Ishikawa (cell line): ENCODE measurements at regions not wholly inside any gene's neighbourhood (a gene's known extent, or its start where the extent isn't known, plus 50 kb on each side); places are given as distances from the start of the nearest gene placed in this dataset.

Experiments used
- CEBPB ChIP-seq: IDR thresholded peaks from 2 replicates; pipeline ENCODE4 v1.6.1; 2012
- CREB1 ChIP-seq: IDR thresholded peaks from 2 replicates; pipeline ENCODE4 v1.6.1; 2012; ENCODE audit warnings: low read depth
- EGR1 ChIP-seq: IDR thresholded peaks from 2 replicates; pipeline ENCODE4 v1.6.1; 2012
- EP300 ChIP-seq: IDR thresholded peaks from 2 replicates; pipeline ENCODE4 v1.6.1; 2012; ENCODE audit warnings: borderline replicate concordance
- FOXM1 ChIP-seq: IDR thresholded peaks from 2 replicates; pipeline ENCODE4 v1.6.1; 2012; ENCODE audit warnings: low read depth, borderline replicate concordance
- MAX ChIP-seq: IDR thresholded peaks from 2 replicates; pipeline ENCODE4 v1.6.1; 2012
- NFIC ChIP-seq: IDR thresholded peaks from 2 replicates; pipeline ENCODE4 v1.6.1; 2012
- RAD21 ChIP-seq: IDR thresholded peaks from 2 replicates; pipeline ENCODE4 v1.6.1; 2012; ENCODE audit warnings: low read depth
- TAF1 ChIP-seq: IDR thresholded peaks from 2 replicates; pipeline ENCODE4 v1.6.1; 2012; ENCODE audit warnings: low read depth, mild to moderate bottlenecking
- TCF12 ChIP-seq: IDR thresholded peaks from 2 replicates; pipeline ENCODE4 v1.6.1; 2012; ENCODE audit warnings: low read depth
- TEAD4 ChIP-seq: IDR thresholded peaks from 2 replicates; pipeline ENCODE4 v1.6.1; 2012
- YY1 ChIP-seq: IDR thresholded peaks from 2 replicates; pipeline ENCODE4 v1.6.1; 2012; ENCODE audit warnings: low read depth
- ZBTB7A ChIP-seq: IDR thresholded peaks from 2 replicates; pipeline ENCODE4 v1.6.1; 2012; ENCODE audit warnings: low read depth
- TF ChIP-seq, protein P1 (sequence below): IDR thresholded peaks from 2 replicates; pipeline ENCODE4 v1.6.1; 2012
- TF ChIP-seq, protein P2 (sequence below): IDR thresholded peaks from 2 replicates; pipeline ENCODE4 v1.6.1; 2012; ENCODE audit warnings: low read depth, mild to moderate bottlenecking

DNA sequence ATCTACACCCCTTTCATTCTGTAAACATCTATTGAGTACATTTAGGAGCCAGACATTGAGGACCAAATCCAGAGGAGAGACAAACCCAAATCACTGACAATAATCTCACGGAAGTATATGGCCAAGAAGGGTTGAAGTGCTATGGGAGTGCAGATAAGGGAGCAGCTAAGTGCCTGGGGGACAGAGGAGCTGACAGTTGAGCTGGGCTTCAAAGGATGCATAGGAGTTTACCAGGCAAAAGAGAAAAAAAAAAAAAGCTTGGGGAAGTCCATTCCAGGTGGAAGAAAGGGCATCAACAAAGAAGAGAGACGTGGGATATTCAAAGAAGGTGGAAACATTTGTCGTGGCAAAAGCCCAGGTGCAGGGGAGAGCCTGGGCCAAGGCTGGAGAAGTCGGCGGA lies 60.5 kb upstream of the NANOS1 start:
- no peak for TF ChIP-seq EP300
- TF ChIP-seq MAX = no peak
- no peak for TF ChIP-seq FOXM1
- TF ChIP-seq CREB1 = no peak
- no peak for TF ChIP-seq TAF1
- TF ChIP-seq CEBPB = no peak
- TF ChIP-seq TCF12 = no peak
- TF ChIP-seq, protein P1, sequence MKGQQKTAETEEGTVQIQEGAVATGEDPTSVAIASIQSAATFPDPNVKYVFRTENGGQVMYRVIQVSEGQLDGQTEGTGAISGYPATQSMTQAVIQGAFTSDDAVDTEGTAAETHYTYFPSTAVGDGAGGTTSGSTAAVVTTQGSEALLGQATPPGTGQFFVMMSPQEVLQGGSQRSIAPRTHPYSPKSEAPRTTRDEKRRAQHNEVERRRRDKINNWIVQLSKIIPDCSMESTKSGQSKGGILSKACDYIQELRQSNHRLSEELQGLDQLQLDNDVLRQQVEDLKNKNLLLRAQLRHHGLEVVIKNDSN = no peak
- no peak for TF ChIP-seq TEAD4
- no peak for TF ChIP-seq NFIC
- no peak for TF ChIP-seq YY1
- no peak for TF ChIP-seq RAD21

DNA sequence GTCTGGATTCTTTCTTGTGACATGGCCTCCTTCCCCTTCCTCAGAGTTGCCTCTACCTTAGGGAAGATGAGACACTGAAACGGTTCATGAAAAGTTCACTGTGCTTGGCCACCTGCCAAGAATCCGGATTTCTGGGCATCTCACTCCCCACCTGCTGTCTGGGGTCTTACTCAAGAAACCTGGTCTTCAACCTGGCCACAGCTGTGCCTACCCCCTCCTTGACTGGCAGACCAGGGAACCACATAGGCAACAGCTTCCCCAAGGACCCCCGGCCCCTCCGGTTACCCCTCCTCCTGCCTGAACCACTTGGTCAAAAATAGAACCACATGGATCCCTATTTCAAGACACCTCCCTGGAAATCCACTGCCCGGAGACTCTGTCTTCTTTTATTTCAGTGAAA lies 58.7 kb upstream of the NANOS1 start:
- TF ChIP-seq, protein P1 = no peak
- peak; percentile 78 for TF ChIP-seq NFIC

DNA sequence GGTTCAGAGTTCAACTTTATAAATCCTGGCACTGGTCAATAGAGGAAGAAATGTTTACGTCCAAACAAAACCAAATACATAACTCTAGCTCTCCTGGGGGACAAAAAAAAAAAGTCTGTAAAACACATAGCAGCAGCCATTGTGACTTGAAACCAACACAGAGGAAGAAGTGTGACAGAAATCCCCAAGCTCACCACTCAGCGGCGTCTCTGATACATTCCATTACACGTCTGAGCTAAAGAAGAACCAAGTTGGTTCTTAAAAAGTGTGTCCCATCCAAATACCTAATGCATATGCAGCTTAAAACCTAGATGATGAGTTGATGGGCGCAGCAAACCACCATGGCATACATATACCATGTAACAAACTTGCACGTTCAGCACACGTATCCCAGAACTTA lies 58.3 kb upstream of the NANOS1 start:
- TF ChIP-seq TCF12 (no peak), TEAD4 (no peak), EGR1 (no peak), CREB1 (no peak), EP300 (no peak), FOXM1 (no peak), TAF1 (no peak), CEBPB (no peak)
- TF ChIP-seq, protein P2, sequence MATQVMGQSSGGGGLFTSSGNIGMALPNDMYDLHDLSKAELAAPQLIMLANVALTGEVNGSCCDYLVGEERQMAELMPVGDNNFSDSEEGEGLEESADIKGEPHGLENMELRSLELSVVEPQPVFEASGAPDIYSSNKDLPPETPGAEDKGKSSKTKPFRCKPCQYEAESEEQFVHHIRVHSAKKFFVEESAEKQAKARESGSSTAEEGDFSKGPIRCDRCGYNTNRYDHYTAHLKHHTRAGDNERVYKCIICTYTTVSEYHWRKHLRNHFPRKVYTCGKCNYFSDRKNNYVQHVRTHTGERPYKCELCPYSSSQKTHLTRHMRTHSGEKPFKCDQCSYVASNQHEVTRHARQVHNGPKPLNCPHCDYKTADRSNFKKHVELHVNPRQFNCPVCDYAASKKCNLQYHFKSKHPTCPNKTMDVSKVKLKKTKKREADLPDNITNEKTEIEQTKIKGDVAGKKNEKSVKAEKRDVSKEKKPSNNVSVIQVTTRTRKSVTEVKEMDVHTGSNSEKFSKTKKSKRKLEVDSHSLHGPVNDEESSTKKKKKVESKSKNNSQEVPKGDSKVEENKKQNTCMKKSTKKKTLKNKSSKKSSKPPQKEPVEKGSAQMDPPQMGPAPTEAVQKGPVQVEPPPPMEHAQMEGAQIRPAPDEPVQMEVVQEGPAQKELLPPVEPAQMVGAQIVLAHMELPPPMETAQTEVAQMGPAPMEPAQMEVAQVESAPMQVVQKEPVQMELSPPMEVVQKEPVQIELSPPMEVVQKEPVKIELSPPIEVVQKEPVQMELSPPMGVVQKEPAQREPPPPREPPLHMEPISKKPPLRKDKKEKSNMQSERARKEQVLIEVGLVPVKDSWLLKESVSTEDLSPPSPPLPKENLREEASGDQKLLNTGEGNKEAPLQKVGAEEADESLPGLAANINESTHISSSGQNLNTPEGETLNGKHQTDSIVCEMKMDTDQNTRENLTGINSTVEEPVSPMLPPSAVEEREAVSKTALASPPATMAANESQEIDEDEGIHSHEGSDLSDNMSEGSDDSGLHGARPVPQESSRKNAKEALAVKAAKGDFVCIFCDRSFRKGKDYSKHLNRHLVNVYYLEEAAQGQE = no peak

DNA sequence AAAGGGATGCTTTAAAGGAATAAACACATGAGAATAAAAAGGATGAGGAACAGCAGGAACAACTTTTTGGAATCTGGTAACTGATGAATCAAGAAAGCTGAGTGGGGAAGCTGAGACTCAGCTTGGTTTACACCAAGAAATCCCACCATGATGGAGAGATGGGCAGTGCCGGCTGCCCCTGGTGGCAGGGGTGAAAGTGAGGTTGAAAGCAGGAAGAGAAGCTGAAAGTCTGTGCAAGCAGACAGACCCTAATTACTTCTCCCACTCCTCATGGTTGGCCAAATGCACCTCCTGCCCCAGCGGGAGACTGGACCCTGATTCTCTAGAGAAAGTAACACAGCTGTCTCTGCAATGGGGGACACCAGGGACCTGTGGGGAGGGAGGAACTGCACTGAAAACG lies 57.6 kb upstream of the NANOS1 start:
- no peak for TF ChIP-seq FOXM1
- no peak for TF ChIP-seq TCF12
- TF ChIP-seq EP300 = no peak
- TF ChIP-seq, protein P1 = no peak
- no peak for TF ChIP-seq RAD21
- TF ChIP-seq YY1 = no peak
- TF ChIP-seq TEAD4 = no peak
- no peak for TF ChIP-seq NFIC

DNA sequence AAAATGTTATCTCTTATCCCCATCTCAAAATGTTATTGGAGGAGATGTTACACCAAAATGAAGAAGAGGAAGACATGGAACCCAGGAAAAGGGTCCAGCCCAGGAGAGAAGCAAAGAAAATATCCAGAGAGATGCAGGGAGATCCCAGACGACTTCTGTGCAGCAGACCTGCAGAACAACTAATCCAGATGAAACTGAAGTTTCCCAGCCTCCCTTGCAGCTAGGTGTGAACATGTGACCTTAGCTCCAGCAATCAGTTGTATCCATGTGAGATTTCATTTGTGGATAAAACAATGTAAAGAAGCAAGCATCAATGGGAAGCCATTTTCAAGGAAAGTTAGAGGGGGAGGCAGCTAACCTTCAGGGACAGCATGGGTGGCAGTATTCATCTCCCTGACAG lies 55.8 kb upstream of the NANOS1 start:
- TF ChIP-seq, protein P1 = 0 out of 2 replicates have a peak, but pooled peaks have one; percentile 22
- TF ChIP-seq TEAD4 = no peak
- TF ChIP-seq MAX = no peak
- no peak for TF ChIP-seq TCF12

GRCh38 chr10:118974951-118975350 lies 54.6 kb upstream of the NANOS1 start:
- no peak for TF ChIP-seq TCF12
- TF ChIP-seq NFIC = no peak
- no peak for TF ChIP-seq ZBTB7A
- TF ChIP-seq, protein P1 = no peak
- TF ChIP-seq, protein P2 = no peak
- no peak for TF ChIP-seq CREB1
- TF ChIP-seq MAX = no peak
- TF ChIP-seq RAD21 = no peak
- no peak for TF ChIP-seq EP300
- TF ChIP-seq EGR1 = no peak
- no peak for TF ChIP-seq CEBPB
- no peak for TF ChIP-seq TEAD4
